Right forelimb (tissue), 1 donor: ENCODE measurements at regions not wholly inside any gene's neighbourhood (a gene's known extent, or its start where the extent isn't known, plus 50 kb on each side); places are given as distances from the start of the nearest gene placed in this dataset.
A peak's percentile ranks its signal among the peaks of the same experiment; 100 is the strongest.
"Not testable (repeated sequence)": the region's sequence is repeated elsewhere in the genome, so short reads cannot be mapped to it uniquely, and the experiment has no call there.

Source experiments
- DNase-seq: peaks from one replicate; pipeline ENCODE4 v3.0.0-alpha.2; 2018

- no peak for DNase-seq
These were observed 59.2 kb downstream of the C9orf50 start for GRCh38 chr9:129561594-129562281.

GRCh38 chr9:129560881-129561306 is 60.0 kb downstream of the C9orf50 start:
- DNase-seq = no peak

- DNase-seq = no peak
These were observed 61.4 kb downstream of the C9orf50 start for GRCh38 chr9:129559506-129559881.

GRCh38 chr9:129558551-129559505 is 62.1 kb downstream of the C9orf50 start:
- no peak for DNase-seq

GRCh38 chr9:129558063-129558550 is 62.8 kb downstream of the C9orf50 start:
- no peak for DNase-seq

- DNase-seq = peak; percentile 76
These were observed 63.5 kb downstream of the C9orf50 start for GRCh38 chr9:129557192-129558036.

GRCh38 chr9:129556491-129557191 is 64.3 kb downstream of the C9orf50 start:
- DNase-seq = no peak

- DNase-seq = no peak
These were observed 65.2 kb downstream of the C9orf50 start for GRCh38 chr9:129555512-129556215.

GRCh38 chr9:129554649-129555048 is 66.3 kb downstream of the C9orf50 start:
- DNase-seq = no peak

GRCh38 chr9:129553277-129553676 is 67.6 kb downstream of the C9orf50 start:
- no peak for DNase-seq

- DNase-seq = no peak
These were observed 68.8 kb downstream of the C9orf50 start for GRCh38 chr9:129552064-129552463.

GRCh38 chr9:129551393-129551973 is 69.4 kb downstream of the C9orf50 start:
- DNase-seq = no peak

- DNase-seq = not testable (repeated sequence)
These were observed 69.9 kb downstream of the C9orf50 start for GRCh38 chr9:129550977-129551376.

GRCh38 chr9:129550199-129550839 is 70.6 kb downstream of the C9orf50 start:
- peak; percentile 90 for DNase-seq

GRCh38 chr9:129549684-129550083 is 71.2 kb downstream of the C9orf50 start:
- DNase-seq = peak; percentile 70

GRCh38 chr9:129549139-129549538 is 71.8 kb downstream of the C9orf50 start:
- no peak for DNase-seq

- DNase-seq = no peak
These were observed 72.2 kb downstream of the C9orf50 start for GRCh38 chr9:129548571-129549135.

- no peak for DNase-seq
These were observed 72.9 kb downstream of the C9orf50 start for GRCh38 chr9:129547869-129548570.

GRCh38 chr9:129547063-129547462 is 73.8 kb downstream of the C9orf50 start:
- no peak for DNase-seq

GRCh38 chr9:129545876-129546275 is 75.0 kb downstream of the C9orf50 start:
- DNase-seq = not testable (repeated sequence)
